HFFc6 (cell line): ENCODE measurements at regions not wholly inside any gene's neighbourhood (a gene's known extent, or its start where the extent isn't known, plus 50 kb on each side); places are given as distances from the start of the nearest gene placed in this dataset.

ENCODE experiments used
- DNase-seq: peaks from one replicate; pipeline ENCODE4 v3.0.0-alpha.2; 2018
- H3K27ac Mint-ChIP-seq: 2 replicates; pipeline ENCODE4 v1.8.0; 2020; ENCODE audit warnings: mild to moderate bottlenecking, mixed read lengths
- H3K27me3 Mint-ChIP-seq: 2 replicates; pipeline ENCODE4 v1.8.0; 2021; ENCODE audit warnings: mild to moderate bottlenecking, moderate library complexity, mixed read lengths; ENCODE audit not compliant: insufficient read depth
- H3K36me3 Mint-ChIP-seq: 2 replicates; pipeline ENCODE4 v1.8.0; 2021; ENCODE audit warnings: low read depth, mixed read lengths
- H3K4me1 Mint-ChIP-seq: 2 replicates; pipeline ENCODE4 v1.8.0; 2020; ENCODE audit warnings: low read depth, mixed read lengths
- H3K4me3 Mint-ChIP-seq: 2 replicates; pipeline ENCODE4 v1.8.0; 2020; ENCODE audit warnings: mild to moderate bottlenecking, moderate library complexity, mixed read lengths
- H3K9me3 Mint-ChIP-seq: 2 replicates; pipeline ENCODE4 v1.8.0; 2020; ENCODE audit warnings: mild to moderate bottlenecking, mixed read lengths
- CTCF ChIP-seq: fragments of 200-600 bp; sonication (generic); IDR thresholded peaks from 2 replicates; pipeline ENCODE4 v1.5.0; 2021; ENCODE audit warnings: antibody characterized with exemption, mild to moderate bottlenecking

GRCh38 chr2:149652526-149652925 lies 65.0 kb upstream of the MMADHC start:
- no peaks in the 10 kb centered on the region; the same call in 1 of the 2 replicates for H3K27me3 Mint-ChIP-seq
- no peaks in the 10 kb centered on the region for H3K9me3 Mint-ChIP-seq
- peaks cover 44% of the 10 kb centered on the region for H3K4me1 Mint-ChIP-seq
- H3K27ac Mint-ChIP-seq = no peak overlapping the region
- TF ChIP-seq CTCF = no peak
- no peak overlapping the region for H3K4me3 Mint-ChIP-seq
- H3K36me3 Mint-ChIP-seq = 0 out of 2 replicates have a peak, but pooled peaks cover 3% of the 10 kb centered on the region
- no peak for DNase-seq

GRCh38 chr2:149651229-149651628 lies 63.7 kb upstream of the MMADHC start:
- H3K27ac Mint-ChIP-seq = no peak overlapping the region
- H3K36me3 Mint-ChIP-seq = 0 out of 2 replicates have a peak, but pooled peaks cover 3% of the 10 kb centered on the region

GRCh38 chr2:149650006-149650405 lies 62.4 kb upstream of the MMADHC start:
- Mint-ChIP-seq H3K4me1 (peaks cover 70% of the 10 kb centered on the region), H3K27ac (peak overlapping the region; percentile 87; the same call in 1 of the 2 replicates), H3K27me3 (no peaks in the 10 kb centered on the region; the same call in 1 of the 2 replicates), H3K9me3 (no peaks in the 10 kb centered on the region), H3K4me3 (no peak overlapping the region), H3K36me3 (no peaks in the 10 kb centered on the region)
- TF ChIP-seq CTCF = no peak
- DNase-seq = peak; percentile 53

More at GRCh38 chr2:149651229-149651628, 63.7 kb upstream of the MMADHC start:
- H3K27me3 Mint-ChIP-seq = no peaks in the 10 kb centered on the region; the same call in 1 of the 2 replicates
- no peak for DNase-seq
- no peaks in the 10 kb centered on the region for H3K9me3 Mint-ChIP-seq
- no peak overlapping the region for H3K4me3 Mint-ChIP-seq
- H3K4me1 Mint-ChIP-seq = peaks cover 57% of the 10 kb centered on the region
- TF ChIP-seq CTCF = no peak

GRCh38 chr2:149648282-149649030 lies 60.9 kb upstream of the MMADHC start:
- peak overlapping the region; percentile 44 for H3K4me3 Mint-ChIP-seq
- H3K27ac Mint-ChIP-seq = peak overlapping the region; percentile 87
- peaks cover 5% of the 10 kb centered on the region; the same call in 1 of the 2 replicates for H3K36me3 Mint-ChIP-seq
- TF ChIP-seq CTCF = peak; percentile 46
- H3K27me3 Mint-ChIP-seq = no peaks in the 10 kb centered on the region; the same call in 1 of the 2 replicates
- peak; percentile 99 for DNase-seq
- H3K4me1 Mint-ChIP-seq = peaks cover 72% of the 10 kb centered on the region
- no peaks in the 10 kb centered on the region; the same call in 1 of the 2 replicates for H3K9me3 Mint-ChIP-seq

- Mint-ChIP-seq H3K36me3 (peaks cover 12% of the 10 kb centered on the region; the same call in 1 of the 2 replicates), H3K4me1 (peaks cover 56% of the 10 kb centered on the region), H3K27me3 (no peaks in the 10 kb centered on the region), H3K27ac (no peak overlapping the region), H3K9me3 (no peaks in the 10 kb centered on the region; the same call in 1 of the 2 replicates), H3K4me3 (no peak overlapping the region)
- peak; percentile 77 for TF ChIP-seq CTCF
- DNase-seq = peak; percentile 71
These were observed 57.8 kb upstream of the MMADHC start for GRCh38 chr2:149645391-149645790.
